ENCODE measurements at regions not wholly inside any gene's neighbourhood (a gene's known extent, or its start where the extent isn't known, plus 50 kb on each side); places are given as distances from the start of the nearest gene placed in this dataset.
A peak's percentile ranks its signal among the peaks of the same experiment; 100 is the strongest.

GRCh38 chr5:174608631-174609097, 115.7 kb upstream of the MSX2 start:
- DNase-seq (ENCODE audit: low read depth in 4 of 4, low spot score in 3 of 4) = peak in 3 of 4 donors; percentile 11 to 36 (median 16)

DNA sequence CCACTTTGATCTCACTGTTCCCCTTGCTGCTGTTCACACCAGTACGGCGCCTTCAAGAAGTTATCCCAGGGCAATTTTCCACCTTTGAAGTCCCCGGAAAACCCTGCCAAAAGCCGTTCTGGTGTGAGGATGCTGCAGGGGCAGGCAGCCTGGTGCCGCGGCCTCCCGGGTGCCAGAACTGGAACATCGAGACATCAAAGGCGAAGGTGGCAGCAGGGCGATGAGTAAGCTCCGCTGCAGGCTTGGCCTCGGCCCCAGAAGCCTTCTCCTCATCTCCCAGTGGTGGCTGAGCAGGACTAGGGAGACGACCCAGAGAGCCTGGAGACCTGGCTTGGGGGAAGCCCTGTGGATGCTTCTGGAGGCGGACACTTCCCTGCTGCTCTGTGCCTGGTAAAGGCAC, 115.3 kb upstream of the MSX2 start:
- no peak for DNase-seq (ENCODE audit: low read depth in 4 of 4, low spot score in 3 of 4)

GRCh38 chr5:174610968-174611367, 113.4 kb upstream of the MSX2 start:
- DNase-seq (ENCODE audit: low read depth in 4 of 4, low spot score in 3 of 4) = no peak

DNA sequence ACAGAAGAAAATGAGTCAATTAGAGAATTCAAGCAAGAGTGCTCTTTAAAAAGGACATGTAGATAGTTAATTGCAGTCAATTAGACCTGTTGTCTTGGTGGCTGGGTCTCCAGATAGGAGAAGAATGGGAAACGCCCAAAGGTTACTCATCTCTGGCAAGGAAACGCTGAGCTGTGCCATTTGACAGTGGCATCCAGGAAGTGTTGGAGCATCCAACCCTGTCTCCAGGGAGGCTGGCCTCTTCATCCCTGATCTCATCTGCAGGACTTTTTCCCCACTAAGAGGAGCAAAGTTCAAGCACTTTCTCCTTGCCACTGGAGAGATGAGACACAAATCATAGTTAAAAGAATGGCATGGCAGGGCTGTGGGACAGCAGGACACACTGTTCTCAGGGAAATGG, 111.7 kb upstream of the MSX2 start:
- no peak for DNase-seq (ENCODE audit: low read depth in 4 of 4, low spot score in 3 of 4)

DNA sequence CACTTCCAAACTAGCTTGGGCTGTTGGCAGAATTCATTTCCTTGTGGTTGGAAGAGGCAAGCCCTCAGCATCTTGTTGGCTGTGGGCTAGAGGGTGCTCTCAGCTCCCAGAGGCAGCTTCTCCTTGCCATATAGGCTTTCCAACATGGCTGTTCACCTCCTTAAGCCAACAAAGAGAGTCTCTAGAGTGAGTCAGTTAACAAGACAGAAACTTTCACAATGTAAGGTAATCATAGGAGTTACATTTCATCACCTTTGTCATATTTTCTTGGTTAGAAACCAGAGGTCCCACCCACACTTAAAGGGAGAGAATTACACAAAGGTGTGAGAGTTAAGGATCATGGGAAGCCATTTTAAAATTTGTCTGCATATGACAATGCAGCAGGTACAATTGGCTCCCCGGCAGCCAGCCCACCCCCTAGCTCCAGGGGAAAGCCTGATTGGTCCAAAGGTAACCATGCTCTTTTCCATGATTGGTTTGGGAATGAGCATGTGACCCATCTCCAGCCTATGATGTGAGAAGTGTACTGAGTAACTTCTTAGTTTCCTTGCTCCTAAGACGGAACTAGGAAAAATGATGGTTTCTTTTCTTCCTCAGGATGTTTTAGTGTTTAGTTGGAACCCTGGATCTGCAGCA, 109.8 kb upstream of the MSX2 start:
- DNase-seq (ENCODE audit: low read depth in 4 of 4, low spot score in 3 of 4) = no peak

GRCh38 chr5:174616036-174616435, 108.3 kb upstream of the MSX2 start:
- no peak for DNase-seq (ENCODE audit: low read depth in 4 of 4, low spot score in 3 of 4)

DNA sequence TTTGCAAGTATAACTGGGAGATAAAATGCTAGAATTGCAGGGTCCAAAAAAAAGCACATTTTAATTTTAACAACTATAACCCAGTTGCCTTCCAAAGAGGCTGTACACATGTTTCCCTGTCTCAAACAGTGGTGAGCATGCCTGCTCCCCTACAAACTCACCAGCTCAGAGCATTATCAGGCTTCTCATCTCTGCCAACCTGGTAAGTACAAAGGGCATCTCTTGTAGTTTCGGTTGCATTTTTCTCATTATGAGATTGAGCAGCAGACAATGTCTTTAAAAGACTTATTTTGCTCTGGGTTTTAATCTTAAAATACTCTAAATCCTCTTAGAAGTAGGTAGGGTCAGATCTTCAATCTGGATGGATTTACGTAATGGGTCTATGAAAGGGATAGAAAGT, 107.1 kb upstream of the MSX2 start:
- DNase-seq (ENCODE audit: low read depth in 4 of 4, low spot score in 3 of 4) = no peak

DNA sequence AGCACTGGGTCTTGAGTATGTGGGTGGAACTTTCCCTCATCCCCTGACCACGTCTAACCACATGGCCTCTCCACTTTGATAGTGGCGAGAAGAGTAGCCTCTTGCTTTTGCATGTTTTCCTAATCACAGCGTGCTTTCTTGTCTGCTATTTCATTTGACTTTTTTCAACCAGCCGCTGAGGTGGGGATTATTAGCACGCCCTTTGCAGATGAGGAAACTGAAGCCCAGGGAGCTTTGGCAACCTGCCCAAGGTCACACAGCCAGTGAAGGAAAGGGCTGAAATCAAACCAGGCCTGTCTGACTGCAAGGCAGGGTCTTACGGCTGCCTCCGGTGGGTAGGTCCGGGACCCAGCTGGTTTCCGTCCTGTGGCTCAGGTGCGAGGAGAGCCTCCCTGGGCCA, 106.5 kb upstream of the MSX2 start:
- no peak for DNase-seq (ENCODE audit: low read depth in 4 of 4, low spot score in 3 of 4)

GRCh38 chr5:174618589-174618988, 105.8 kb upstream of the MSX2 start:
- no peak for DNase-seq (ENCODE audit: low read depth in 4 of 4, low spot score in 3 of 4)

GRCh38 chr5:174622067-174622466, 102.3 kb upstream of the MSX2 start:
- no peak for DNase-seq (ENCODE audit: low read depth in 4 of 4, low spot score in 3 of 4)

- DNase-seq (ENCODE audit: low read depth in 4 of 4, low spot score in 3 of 4) = no peak
Observed at GRCh38 chr5:174623018-174623417, 101.4 kb upstream of the MSX2 start.

GRCh38 chr5:174623433-174624019, 100.9 kb upstream of the MSX2 start:
- no peak for DNase-seq (ENCODE audit: low read depth in 4 of 4, low spot score in 3 of 4)

GRCh38 chr5:174624733-174625522, 99.5 kb upstream of the MSX2 start:
- DNase-seq (ENCODE audit: low read depth in 4 of 4, low spot score in 3 of 4) = peak in 3 of 4 donors; percentile 30 to 59 (median 41)

- no peak for DNase-seq (ENCODE audit: low read depth in 4 of 4, low spot score in 3 of 4)
Observed at GRCh38 chr5:174625591-174626350, 98.6 kb upstream of the MSX2 start.

DNA sequence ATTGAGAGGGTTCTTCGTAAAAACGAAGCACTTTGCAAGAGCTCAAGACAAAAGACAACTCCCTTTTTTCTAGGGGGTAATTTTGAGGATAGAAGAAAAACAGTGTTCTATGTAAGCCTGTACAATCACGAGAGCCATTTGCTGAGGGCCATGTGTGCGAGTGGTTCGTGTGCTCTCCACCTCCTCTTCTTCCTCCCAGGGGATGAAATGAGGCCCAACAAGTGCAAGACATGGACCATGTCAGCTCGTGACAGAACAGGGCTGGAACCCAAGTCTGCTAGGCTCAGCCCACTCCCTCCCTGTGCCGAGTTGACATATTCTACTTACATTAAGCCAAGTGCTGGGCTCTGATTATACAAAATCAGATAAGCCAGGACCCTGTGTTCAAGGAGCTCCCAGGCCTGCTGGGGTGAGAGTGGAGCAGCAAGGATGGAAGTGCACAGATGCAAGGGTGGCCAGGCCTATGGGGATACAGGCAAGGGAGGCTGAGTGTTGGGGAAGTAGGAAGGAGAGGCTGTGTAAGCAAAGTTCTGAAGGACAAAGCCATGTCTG, 97.9 kb upstream of the MSX2 start:
- DNase-seq (ENCODE audit: low read depth in 4 of 4, low spot score in 3 of 4) = no peak

GRCh38 chr5:174636094-174636493, 88.3 kb upstream of the MSX2 start:
- DNase-seq (ENCODE audit: low read depth in 4 of 4, low spot score in 3 of 4) = no peak

GRCh38 chr5:174642816-174643405, 81.5 kb upstream of the MSX2 start:
- DNase-seq (ENCODE audit: low read depth in 4 of 4, low spot score in 3 of 4) = no peak

- DNase-seq (ENCODE audit: low read depth in 4 of 4, low spot score in 3 of 4) = no peak
Observed at GRCh38 chr5:174644436-174644835, 79.9 kb upstream of the MSX2 start.

DNA sequence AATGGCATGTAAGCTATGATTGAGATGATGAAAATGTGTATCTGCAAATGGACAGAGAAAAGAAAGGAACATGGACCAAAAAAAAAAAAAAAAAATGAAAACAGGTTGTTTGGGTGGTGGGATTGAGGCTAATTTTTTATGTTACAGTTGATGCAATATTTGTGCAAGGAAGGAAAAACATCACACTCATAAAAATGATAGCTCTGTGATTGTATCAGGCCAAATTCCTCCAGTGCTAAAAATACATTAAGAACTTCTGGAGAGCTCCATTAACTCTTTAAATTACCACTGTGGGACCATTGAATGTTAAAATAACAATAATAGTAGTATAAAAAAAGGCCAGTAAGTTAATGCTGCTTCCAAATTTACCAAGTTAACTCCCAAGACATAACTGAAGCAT, 79.5 kb upstream of the MSX2 start:
- DNase-seq (ENCODE audit: low read depth in 4 of 4, low spot score in 3 of 4) = no peak

- no peak for DNase-seq (ENCODE audit: low read depth in 4 of 4, low spot score in 3 of 4)
Observed at GRCh38 chr5:174645677-174646076, 78.7 kb upstream of the MSX2 start.
